B cell (primary cell): ENCODE measurements at regions not wholly inside any gene's neighbourhood (a gene's known extent, or its start where the extent isn't known, plus 50 kb on each side); places are given as distances from the start of the nearest gene placed in this dataset.

Experiments used
- ATAC-seq: fragments of 200-7000 bp; cut with Tn5 transposase; one replicate; pipeline ENCODE4 v1.10.0; 2021; ENCODE audit warnings: low read depth, mild to moderate bottlenecking, moderate number of reproducible peaks, moderate library complexity
- CTCF ChIA-PET: fragments of 350-600 bp; sonication (Branson Sonifier 250); formaldehyde crosslinking; loops from one replicate; lab custom pipeline; 2021; ENCODE audit warnings: antibody characterized with exemption, inconsistent platforms; lab: Charles Lee
- POLR2A ChIA-PET: fragments of 350-600 bp; sonication (Branson Sonifier 250); formaldehyde crosslinking; loops from one replicate; lab custom pipeline; 2021; ENCODE audit warnings: antibody characterized with exemption; lab: Charles Lee
- DNase-seq: peaks from one replicate; pipeline ENCODE4 v3.0.0; 2013
- H2AFZ ChIP-seq: 2 replicates; pipeline ENCODE4 v1.6.1; 2012; ENCODE audit warnings: mild to moderate bottlenecking, low read depth, low read length; ENCODE audit not compliant: insufficient read depth, poor library complexity, severe bottlenecking
- H3K27ac ChIP-seq, 2 donors: 1 replicate in 1 of 2; 2 replicates in 1 of 2; pipeline ENCODE4 v1.5.1; 2012 to 2013; ENCODE audit warnings: low read length in 2 of 2, mild to moderate bottlenecking in 2 of 2, moderate library complexity in 1 of 2
- H3K27me3 ChIP-seq, 4 experiments: fragments of 200-600 bp in 1 of 4; sonication (generic) in 1 of 4; replicated peaks in 1 of 4; 1 replicate in 2 of 4; 2 replicates in 2 of 4; pipeline versions ENCODE4 v1.6.1 to v1.7.0; 2013 to 2016; ENCODE audit warnings: low read length in 3 of 4, mild to moderate bottlenecking in 2 of 4, mixed read lengths in 1 of 4, moderate library complexity in 1 of 4; ENCODE audit not compliant: insufficient read depth in 4 of 4, control insufficient read depth in 3 of 4; ENCODE audit errors: control extremely low read depth in 1 of 4
- H3K36me3 ChIP-seq, 2 experiments: replicated peaks in 1 of 2; 1 replicate in 1 of 2; 2 replicates in 1 of 2; pipeline versions ENCODE4 v1.6.1 to v1.7.1; 2013; ENCODE audit warnings: low read length in 1 of 2; ENCODE audit not compliant: insufficient read depth in 2 of 2, control insufficient read depth in 1 of 2; ENCODE audit errors: control extremely low read depth in 1 of 2, extremely low read depth in 1 of 2
- H3K4me1 ChIP-seq, 2 donors: fragments of 200-600 bp in 1 of 2; sonication (generic) in 1 of 2; 1 replicate in 1 of 2; 2 replicates in 1 of 2; pipeline versions ENCODE4 v1.5.1 to v1.6.1; 2013 to 2017; ENCODE audit warnings: low read length in 2 of 2; ENCODE audit not compliant: control insufficient read depth in 2 of 2, insufficient read depth in 2 of 2
- H3K4me2 ChIP-seq: replicated peaks from 2 replicates; pipeline ENCODE3; 2012; ENCODE audit warnings: mild to moderate bottlenecking, low read depth, low read length; ENCODE audit not compliant: poor library complexity, severe bottlenecking
- H3K4me3 ChIP-seq, 5 experiments: fragments of 200-600 bp in 1 of 5; sonication (generic) in 1 of 5; 1 replicate in 3 of 5; 2 replicates in 2 of 5; pipeline versions ENCODE4 v1.5.1 to v1.7.0; 2011 to 2016; ENCODE audit warnings: low read length in 4 of 5, mild to moderate bottlenecking in 4 of 5, low read depth in 2 of 5, control low read depth in 1 of 5, moderate library complexity in 1 of 5; ENCODE audit not compliant: insufficient read depth in 1 of 5; ENCODE audit errors: control extremely low read depth in 1 of 5, extremely low read depth in 1 of 5
- H3K79me2 ChIP-seq: fragments of 200-600 bp; sonication (generic); one replicate; pipeline ENCODE4 v1.6.0; 2016; ENCODE audit warnings: low read length; ENCODE audit not compliant: control insufficient read depth, insufficient read depth
- H3K9ac ChIP-seq: fragments of 200-600 bp; sonication (generic); 2 replicates; pipeline ENCODE4 v1.6.1; 2017; ENCODE audit warnings: mild to moderate bottlenecking, low read length, moderate library complexity
- H3K9me3 ChIP-seq, 3 donors: one replicate each; pipeline versions ENCODE4 v1.6.1 to v1.7.1; 2013; ENCODE audit warnings: low read length in 2 of 3; ENCODE audit not compliant: control insufficient read depth in 2 of 3, insufficient read depth in 1 of 3; ENCODE audit errors: control extremely low read depth in 1 of 3
- H4K20me1 ChIP-seq: 2 replicates; pipeline ENCODE4 v1.6.0; 2012; ENCODE audit warnings: mild to moderate bottlenecking, low read length; ENCODE audit not compliant: insufficient read depth, control insufficient read depth, poor library complexity, severe bottlenecking
- H3K27ac Mint-ChIP-seq: one replicate; pipeline ENCODE4 v1.8.0; 2021; ENCODE audit warnings: mixed read lengths
- H3K27me3 Mint-ChIP-seq: one replicate; pipeline ENCODE4 v1.8.0; 2021; ENCODE audit warnings: mixed read lengths
- H3K4me1 Mint-ChIP-seq: one replicate; pipeline ENCODE4 v1.8.0; 2021; ENCODE audit warnings: mixed read lengths
- H3K4me3 Mint-ChIP-seq: one replicate; pipeline ENCODE4 v1.8.0; 2021; ENCODE audit warnings: mixed read lengths
- H3K9me3 Mint-ChIP-seq: one replicate; pipeline ENCODE4 v1.8.0; 2022; ENCODE audit warnings: mixed read lengths; ENCODE audit not compliant: insufficient read depth
- EZH2 ChIP-seq: IDR thresholded peaks from 2 replicates; pipeline ENCODE4 v1.6.1; 2012; ENCODE audit warnings: borderline replicate concordance, low read depth, mild to moderate bottlenecking, moderate library complexity, low read length; ENCODE audit not compliant: insufficient read depth, poor library complexity, severe bottlenecking
- WGBS: methylation state at CpG from one replicate; pipeline ENCODE4 v1.1.5; 2013; ENCODE audit warnings: missing lambda C conversion rate; ENCODE audit not compliant: insufficient coverage; 5-methylcytosine and 5-hydroxymethylcytosine counted together
- intact Hi-C: fragments of 100-400 bp; cut with micrococcal nuclease; formaldehyde crosslinking; loops from one replicate; pipeline ENCODE4 v1.10.0; 2022
- TF ChIP-seq, protein P1 (sequence below): fragments of 200-600 bp; IDR thresholded peaks from one replicate; pipeline ENCODE4 v1.8.0; 2022; ENCODE audit warnings: antibody characterized with exemption, mild to moderate bottlenecking

GRCh38 chr10:27360581-27361172, 120.1 kb upstream of the ACBD5 start:
- H3K4me3 ChIP-seq: no peak overlapping the region
- Mint-ChIP-seq H3K27me3 (no peaks in the 10 kb centered on the region), H3K9me3 (no peaks in the 10 kb centered on the region), H3K4me1 (peaks cover 10% of the 10 kb centered on the region), H3K4me3 (no peak overlapping the region), H3K27ac (no peak overlapping the region)
- H3K27ac ChIP-seq: no peak overlapping the region
- no peak overlapping the region for H2AFZ ChIP-seq
- no peaks in the 10 kb centered on the region for H3K27me3 ChIP-seq
- H3K9me3 ChIP-seq: no peaks in the 10 kb centered on the region
- ATAC-seq: peak; percentile 92
- 20% methylated on average over 1 of the region's 3 CpGs for WGBS
- H3K79me2 ChIP-seq: no peaks in the 10 kb centered on the region
- peaks cover 7 to 9% of the 10 kb centered on the region in 2 donors for H3K4me1 ChIP-seq
- H3K4me2 ChIP-seq: no peak overlapping the region
- CTCF ChIA-PET: interaction anchor here (0.6 to 2.5 kb wide), 12 partner anchors 9 to 746 kb away, joined by 3 to 52 read pairs (median 4); no protein-coding TSS in a partner anchor
- peak; percentile 86 for DNase-seq
- TF ChIP-seq EZH2: no peak
- TF ChIP-seq, protein P1, sequence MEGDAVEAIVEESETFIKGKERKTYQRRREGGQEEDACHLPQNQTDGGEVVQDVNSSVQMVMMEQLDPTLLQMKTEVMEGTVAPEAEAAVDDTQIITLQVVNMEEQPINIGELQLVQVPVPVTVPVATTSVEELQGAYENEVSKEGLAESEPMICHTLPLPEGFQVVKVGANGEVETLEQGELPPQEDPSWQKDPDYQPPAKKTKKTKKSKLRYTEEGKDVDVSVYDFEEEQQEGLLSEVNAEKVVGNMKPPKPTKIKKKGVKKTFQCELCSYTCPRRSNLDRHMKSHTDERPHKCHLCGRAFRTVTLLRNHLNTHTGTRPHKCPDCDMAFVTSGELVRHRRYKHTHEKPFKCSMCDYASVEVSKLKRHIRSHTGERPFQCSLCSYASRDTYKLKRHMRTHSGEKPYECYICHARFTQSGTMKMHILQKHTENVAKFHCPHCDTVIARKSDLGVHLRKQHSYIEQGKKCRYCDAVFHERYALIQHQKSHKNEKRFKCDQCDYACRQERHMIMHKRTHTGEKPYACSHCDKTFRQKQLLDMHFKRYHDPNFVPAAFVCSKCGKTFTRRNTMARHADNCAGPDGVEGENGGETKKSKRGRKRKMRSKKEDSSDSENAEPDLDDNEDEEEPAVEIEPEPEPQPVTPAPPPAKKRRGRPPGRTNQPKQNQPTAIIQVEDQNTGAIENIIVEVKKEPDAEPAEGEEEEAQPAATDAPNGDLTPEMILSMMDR: peak; percentile 99
- no peaks in the 10 kb centered on the region for H3K36me3 ChIP-seq
- H4K20me1 ChIP-seq: no peaks in the 10 kb centered on the region
- POLR2A ChIA-PET: no interaction called here
- intact Hi-C loops: loop anchor here (1.0 to 10.0 kb wide), 6 partner anchors 118 to 1026 kb away; partner anchors contain the start of genes ACBD5, MASTL and RAB18
- no peak overlapping the region for H3K9ac ChIP-seq

DNA sequence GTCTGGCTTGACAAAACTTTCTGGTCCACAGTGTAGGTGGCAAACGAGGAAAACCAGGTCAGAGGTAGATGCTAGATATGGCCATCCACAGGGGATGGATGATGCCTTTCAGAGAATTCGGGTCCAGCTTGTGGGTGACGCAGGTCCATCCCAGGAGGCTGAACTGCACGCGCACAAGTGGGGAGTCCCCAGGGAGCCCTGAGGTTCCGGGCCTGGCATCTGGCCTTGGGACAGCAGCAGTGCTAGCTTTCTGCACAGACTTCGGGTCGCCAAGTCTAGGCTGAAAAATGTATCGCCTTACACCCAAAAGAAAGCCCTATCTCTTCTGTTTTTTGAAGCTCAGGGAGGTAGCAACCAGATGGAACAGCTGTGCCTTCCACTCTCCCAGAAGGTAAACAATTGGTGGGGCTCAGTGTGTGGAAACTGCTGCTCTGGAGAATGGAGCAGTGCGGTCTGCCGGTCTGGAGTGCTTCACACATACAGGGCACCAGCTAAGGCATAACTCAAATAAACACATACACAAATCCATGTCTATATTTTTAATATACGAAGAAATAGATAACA, 119.3 kb upstream of the ACBD5 start:
- no peak for ATAC-seq
- H3K27ac ChIP-seq: no peak overlapping the region
- no peaks in the 10 kb centered on the region for H3K27me3 ChIP-seq
- H3K79me2 ChIP-seq: no peaks in the 10 kb centered on the region
- no peak for DNase-seq
- Mint-ChIP-seq H3K27me3 (no peaks in the 10 kb centered on the region), H3K27ac (no peak overlapping the region), H3K4me1 (peaks cover 13% of the 10 kb centered on the region), H3K9me3 (no peaks in the 10 kb centered on the region), H3K4me3 (no peak overlapping the region)
- no peaks in the 10 kb centered on the region for H3K36me3 ChIP-seq
- H3K4me2 ChIP-seq: no peak overlapping the region
- POLR2A ChIA-PET: no interaction called here
- no peak overlapping the region for H3K9ac ChIP-seq
- H2AFZ ChIP-seq: no peak overlapping the region
- intact Hi-C loops: loop anchor here (1.0 to 10.0 kb wide), 7 partner anchors 118 to 1025 kb away; partner anchors contain the start of genes ACBD5, MASTL and RAB18
- no peak for TF ChIP-seq EZH2
- TF ChIP-seq, protein P1: no peak
- peaks cover 7 to 13% of the 10 kb centered on the region in 2 donors for H3K4me1 ChIP-seq
- H3K4me3 ChIP-seq: no peak overlapping the region
- CTCF ChIA-PET: interaction anchor here (0.8 to 2.5 kb wide), 8 partner anchors 10 to 422 kb away, joined by 3 to 52 read pairs (median 6); no protein-coding TSS in a partner anchor
- H3K9me3 ChIP-seq: no peaks in the 10 kb centered on the region
- WGBS: 93% methylated on average over 9 of the region's 12 CpGs
- H4K20me1 ChIP-seq: no peaks in the 10 kb centered on the region
